SK-N-MC (cell line): ENCODE measurements at regions not wholly inside any gene's neighbourhood (a gene's known extent, or its start where the extent isn't known, plus 50 kb on each side); places are given as distances from the start of the nearest gene placed in this dataset.

Experiments used
- EZH2 ChIP-seq: fragments of 200-600 bp; sonication (generic); IDR thresholded peaks from one replicate; pipeline ENCODE4 v1.6.1; 2017; ENCODE audit warnings: antibody characterized with exemption
- POLR2AphosphoS5 ChIP-seq: IDR thresholded peaks from 2 replicates; pipeline ENCODE4 v1.6.1; 2012; ENCODE audit warnings: mild to moderate bottlenecking, low read depth, low read length, borderline replicate concordance

- TF ChIP-seq POLR2AphosphoS5 (no peak), EZH2 (no peak)
Measured at GRCh38 chr20:60862601-60863000, 389.5 kb upstream of the CDH4 start.
